GM18909 (cell line): ENCODE measurements at regions not wholly inside any gene's neighbourhood (a gene's known extent, or its start where the extent isn't known, plus 50 kb on each side); places are given as distances from the start of the nearest gene placed in this dataset.
"Not testable (repeated sequence)": the region's sequence is repeated elsewhere in the genome, so short reads cannot be mapped to it uniquely, and the experiment has no call there.

Source experiments
- ATAC-seq: cut with Tn5 transposase; IDR thresholded peaks from one replicate; pipeline ENCODE4 v1.9.1; 2021; ENCODE audit warnings: mild to moderate bottlenecking; ENCODE audit not compliant: unreplicated experiment, poor library complexity

GRCh38 chr5:89706731-89707130 is 702.8 kb downstream of the CETN3 start:
- ATAC-seq: no peak

GRCh38 chr5:89703817-89704216 is 705.7 kb downstream of the CETN3 start:
- ATAC-seq: no peak

- ATAC-seq: no peak
These were observed 711.5 kb downstream of the CETN3 start for GRCh38 chr5:89698028-89698427.

- no peak for ATAC-seq
These were observed 712.0 kb downstream of the CETN3 start for GRCh38 chr5:89697581-89697980.

- ATAC-seq: no peak
These were observed 714.2 kb downstream of the CETN3 start for GRCh38 chr5:89695371-89695770.

GRCh38 chr5:89694026-89694550 is 715.5 kb downstream of the CETN3 start:
- no peak for ATAC-seq

- no peak for ATAC-seq
These were observed 719.2 kb downstream of the CETN3 start for GRCh38 chr5:89690331-89690730.

- ATAC-seq: no peak
These were observed 723.3 kb downstream of the CETN3 start for GRCh38 chr5:89686081-89686765.

- ATAC-seq: no peak
These were observed 732.9 kb downstream of the CETN3 start for GRCh38 chr5:89676634-89677033.

GRCh38 chr5:89673019-89673418 is 736.5 kb downstream of the CETN3 start:
- ATAC-seq: no peak

GRCh38 chr5:89668821-89669220 is 740.7 kb downstream of the CETN3 start:
- ATAC-seq: no peak

- ATAC-seq: no peak
These were observed 747.1 kb downstream of the CETN3 start for GRCh38 chr5:89662499-89662898.

GRCh38 chr5:89638871-89639270 is 755.9 kb upstream of the MEF2C start:
- no peak for ATAC-seq

- ATAC-seq: not testable (repeated sequence)
These were observed 751.2 kb upstream of the MEF2C start for GRCh38 chr5:89634176-89634575.

GRCh38 chr5:89630064-89630463 is 747.1 kb upstream of the MEF2C start:
- not testable (repeated sequence) for ATAC-seq

GRCh38 chr5:89628876-89629635 is 746.1 kb upstream of the MEF2C start:
- ATAC-seq: no peak

GRCh38 chr5:89615839-89616518 is 733.0 kb upstream of the MEF2C start:
- ATAC-seq: no peak

- peak; percentile 96 for ATAC-seq
These were observed 730.4 kb upstream of the MEF2C start for GRCh38 chr5:89613222-89613956.

- ATAC-seq: no peak
These were observed 724.1 kb upstream of the MEF2C start for GRCh38 chr5:89606939-89607534.

GRCh38 chr5:89604342-89604741 is 721.4 kb upstream of the MEF2C start:
- ATAC-seq: no peak
